Ascending aorta (tissue), 2 donors: ENCODE measurements at regions not wholly inside any gene's neighbourhood (a gene's known extent, or its start where the extent isn't known, plus 50 kb on each side); places are given as distances from the start of the nearest gene placed in this dataset.

Source experiments
- DNase-seq, 2 donors: peaks; one replicate each; pipeline ENCODE4 v3.0.0-alpha.2; 2019; ENCODE audit warnings: low spot score in 2 of 2
- H3K27ac ChIP-seq, 2 donors: fragments of 200-600 bp; sonication (generic); one replicate each; pipeline ENCODE4 v1.5.1; 2016 to 2017; ENCODE audit warnings: mild to moderate bottlenecking in 1 of 2
- H3K27me3 ChIP-seq: fragments of 200-600 bp; sonication (generic); one replicate; pipeline ENCODE4 v1.5.1; 2017
- H3K36me3 ChIP-seq, 2 donors: fragments of 200-600 bp; sonication (generic); one replicate each; pipeline ENCODE4 v1.5.1; 2016
- H3K4me1 ChIP-seq, 2 donors: fragments of 200-600 bp; sonication (generic); one replicate each; pipeline ENCODE4 v1.5.1; 2016 to 2017; ENCODE audit warnings: mild to moderate bottlenecking in 1 of 2
- H3K4me3 ChIP-seq, 2 donors: fragments of 200-600 bp; sonication (generic); one replicate each; pipeline ENCODE4 v1.5.1; 2016 to 2017; ENCODE audit warnings: mild to moderate bottlenecking in 1 of 2
- H3K9me3 ChIP-seq, 2 donors: fragments of 200-600 bp; sonication (generic); one replicate each; pipeline ENCODE4 v1.5.1; 2016
- intact Hi-C: fragments of 100-400 bp; cut with DNase I; formaldehyde crosslinking; loops from one replicate; pipeline ENCODE4 v1.15.1; 2023
- TF ChIP-seq, protein P1 (sequence below), 3 experiments: fragments of 200-600 bp in 2 of 3; fragments of 450-650 bp in 1 of 3; sonication (generic) in 2 of 3; IDR thresholded peaks; one replicate each; pipeline ENCODE4 v1.5.1; 2016 to 2019; ENCODE audit warnings: antibody characterized with exemption in 3 of 3, mild to moderate bottlenecking in 1 of 3, moderate library complexity in 1 of 3

- intact Hi-C loops = no loop called here
- no peak overlapping the region for H3K4me3 ChIP-seq
- H3K27me3 ChIP-seq = no peaks in the 10 kb centered on the region
- no peaks in the 10 kb centered on the region for H3K36me3 ChIP-seq
- H3K27ac ChIP-seq = no peak overlapping the region
- no peaks in the 10 kb centered on the region for H3K9me3 ChIP-seq
- no peak for DNase-seq
- H3K4me1 ChIP-seq = no peaks in the 10 kb centered on the region
- TF ChIP-seq, protein P1, sequence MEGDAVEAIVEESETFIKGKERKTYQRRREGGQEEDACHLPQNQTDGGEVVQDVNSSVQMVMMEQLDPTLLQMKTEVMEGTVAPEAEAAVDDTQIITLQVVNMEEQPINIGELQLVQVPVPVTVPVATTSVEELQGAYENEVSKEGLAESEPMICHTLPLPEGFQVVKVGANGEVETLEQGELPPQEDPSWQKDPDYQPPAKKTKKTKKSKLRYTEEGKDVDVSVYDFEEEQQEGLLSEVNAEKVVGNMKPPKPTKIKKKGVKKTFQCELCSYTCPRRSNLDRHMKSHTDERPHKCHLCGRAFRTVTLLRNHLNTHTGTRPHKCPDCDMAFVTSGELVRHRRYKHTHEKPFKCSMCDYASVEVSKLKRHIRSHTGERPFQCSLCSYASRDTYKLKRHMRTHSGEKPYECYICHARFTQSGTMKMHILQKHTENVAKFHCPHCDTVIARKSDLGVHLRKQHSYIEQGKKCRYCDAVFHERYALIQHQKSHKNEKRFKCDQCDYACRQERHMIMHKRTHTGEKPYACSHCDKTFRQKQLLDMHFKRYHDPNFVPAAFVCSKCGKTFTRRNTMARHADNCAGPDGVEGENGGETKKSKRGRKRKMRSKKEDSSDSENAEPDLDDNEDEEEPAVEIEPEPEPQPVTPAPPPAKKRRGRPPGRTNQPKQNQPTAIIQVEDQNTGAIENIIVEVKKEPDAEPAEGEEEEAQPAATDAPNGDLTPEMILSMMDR (IDR thresholded peaks at IDR 0.05) = no peak
Measured at GRCh38 chr10:128522551-128523308, 396.5 kb upstream of the MKI67 start.

- H3K4me3 ChIP-seq = no peak overlapping the region
- H3K27ac ChIP-seq = no peak overlapping the region
- no peaks in the 10 kb centered on the region for H3K27me3 ChIP-seq
- intact Hi-C loops = no loop called here
- no peaks in the 10 kb centered on the region for H3K9me3 ChIP-seq
- H3K4me1 ChIP-seq = no peaks in the 10 kb centered on the region
- DNase-seq = no peak
- no peaks in the 10 kb centered on the region for H3K36me3 ChIP-seq
- TF ChIP-seq, protein P1 (IDR thresholded peaks at IDR 0.05) = no peak
Measured at GRCh38 chr10:128525444-128525843, 399.2 kb upstream of the MKI67 start.

DNA sequence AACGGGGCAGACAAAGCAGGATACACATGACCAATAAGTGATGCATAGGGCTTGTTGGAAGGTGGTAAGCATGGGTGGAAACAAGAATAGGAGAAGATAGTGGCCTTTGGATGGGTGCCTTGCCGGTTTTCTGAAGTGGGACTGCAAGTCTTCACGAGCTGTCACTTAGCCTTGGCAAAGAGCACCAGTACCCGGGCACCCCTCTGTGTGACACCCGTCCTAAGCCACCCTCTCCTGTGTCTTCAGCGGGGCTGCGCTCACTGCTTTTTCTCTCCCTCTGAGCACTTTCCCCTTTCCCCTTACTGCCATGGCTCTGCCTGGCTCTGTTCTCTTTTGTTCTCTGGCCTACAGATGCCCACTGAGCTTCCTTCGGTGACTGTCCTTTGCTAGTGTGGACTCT, 399.7 kb upstream of the MKI67 start:
- no peak overlapping the region for H3K27ac ChIP-seq
- H3K9me3 ChIP-seq = no peaks in the 10 kb centered on the region
- no peak overlapping the region for H3K4me3 ChIP-seq
- intact Hi-C loops = no loop called here
- no peaks in the 10 kb centered on the region for H3K4me1 ChIP-seq
- TF ChIP-seq, protein P1 (IDR thresholded peaks at IDR 0.05) = no peak
- H3K36me3 ChIP-seq = no peaks in the 10 kb centered on the region
- no peaks in the 10 kb centered on the region for H3K27me3 ChIP-seq
- DNase-seq = no peak

DNA sequence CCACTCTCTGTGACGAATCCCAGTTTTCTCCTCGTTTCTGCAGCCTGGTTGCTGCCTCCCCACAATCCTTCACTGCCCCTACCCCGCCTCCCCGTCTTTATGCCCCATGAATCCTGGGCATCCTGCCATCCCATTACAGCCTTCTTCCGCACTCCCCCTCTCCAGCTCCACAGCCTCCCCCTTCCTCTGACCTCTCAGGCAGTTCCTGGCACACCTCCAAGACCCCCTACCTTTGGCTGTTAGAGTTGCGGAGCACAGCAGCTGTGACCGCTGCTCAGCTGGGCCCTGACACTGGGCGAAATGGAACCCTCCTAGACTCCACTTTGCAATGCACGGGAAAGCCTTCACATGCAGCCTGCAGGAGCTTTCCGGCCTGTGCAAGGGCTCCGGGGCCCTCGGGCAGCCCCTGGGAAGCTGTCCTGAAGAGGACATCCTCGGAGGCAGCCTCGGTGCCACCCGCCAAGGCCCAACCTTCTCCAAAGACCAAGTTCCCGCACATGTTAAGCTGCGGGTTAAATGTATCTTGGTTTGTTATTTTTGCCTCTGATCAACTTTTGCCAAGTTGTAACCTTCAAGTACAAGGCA, 400.7 kb upstream of the MKI67 start:
- Histone ChIP-seq H3K27ac (no peak overlapping the region), H3K4me1 (no peaks in the 10 kb centered on the region), H3K36me3 (no peaks in the 10 kb centered on the region), H3K4me3 (no peak overlapping the region), H3K9me3 (no peaks in the 10 kb centered on the region), H3K27me3 (no peaks in the 10 kb centered on the region)
- intact Hi-C loops = no loop called here
- TF ChIP-seq, protein P1 (IDR thresholded peaks at IDR 0.05) = no peak
- no peak for DNase-seq

DNA sequence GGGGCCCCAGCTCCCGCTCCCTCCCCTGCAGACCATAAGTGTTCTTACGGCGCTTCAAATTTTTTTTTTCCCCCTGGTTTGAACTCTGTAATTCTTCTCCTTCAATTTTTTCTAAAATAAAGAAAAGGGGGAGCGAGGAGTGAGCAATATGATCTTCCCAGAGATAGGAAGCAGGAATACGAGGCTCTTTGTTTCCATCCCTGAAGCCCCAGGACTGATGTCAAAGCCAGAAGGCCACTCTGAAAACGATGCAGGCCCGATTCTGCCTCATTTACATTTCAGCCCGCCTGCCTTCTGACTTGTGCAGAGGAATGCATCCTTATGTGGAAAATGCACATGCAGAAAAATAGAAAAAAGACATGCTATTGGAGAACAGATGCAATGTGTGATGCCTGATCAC, 401.5 kb upstream of the MKI67 start:
- intact Hi-C loops = no loop called here
- no peaks in the 10 kb centered on the region for H3K36me3 ChIP-seq
- no peaks in the 10 kb centered on the region for H3K4me1 ChIP-seq
- no peaks in the 10 kb centered on the region for H3K27me3 ChIP-seq
- no peak overlapping the region for H3K4me3 ChIP-seq
- DNase-seq = no peak
- H3K27ac ChIP-seq = no peak overlapping the region
- TF ChIP-seq, protein P1 (IDR thresholded peaks at IDR 0.05) = no peak
- H3K9me3 ChIP-seq = no peaks in the 10 kb centered on the region
